Smooth muscle cell (in vitro differentiated cells): ENCODE measurements at regions not wholly inside any gene's neighbourhood (a gene's known extent, or its start where the extent isn't known, plus 50 kb on each side); places are given as distances from the start of the nearest gene placed in this dataset. TPM values are rescaled to one million over a fixed set of nuclear protein-coding genes. Genes with fewer than 3 reads are reported as not detected.
"Not testable (repeated sequence)": the region's sequence is repeated elsewhere in the genome, so short reads cannot be mapped to it uniquely, and the experiment has no call there.

Experiments used
- DNase-seq: peaks from one replicate; lab custom pipeline; 2025; ENCODE audit not compliant: unreplicated experiment; lab: John Stamatoyannopoulos, UW
- H2AFZ ChIP-seq: fragments of 200-600 bp; sonication (generic); 2 replicates; pipeline ENCODE4 v1.6.0; 2016; ENCODE audit warnings: antibody characterized with exemption, low read depth, mild to moderate bottlenecking
- H3F3A ChIP-seq: fragments of 200-600 bp; sonication (generic); 2 replicates; pipeline ENCODE4 v1.6.0; 2017; ENCODE audit warnings: antibody characterized with exemption, low read depth
- H3K27ac ChIP-seq: fragments of 200-600 bp; sonication (generic); 2 replicates; pipeline ENCODE4 v1.5.1; 2016; ENCODE audit warnings: low read depth, mild to moderate bottlenecking
- H3K27me3 ChIP-seq: fragments of 200-600 bp; sonication (generic); 2 replicates; pipeline ENCODE4 v1.6.1; 2016; ENCODE audit warnings: low read depth, mild to moderate bottlenecking
- H3K36me3 ChIP-seq: fragments of 200-600 bp; sonication (generic); 2 replicates; pipeline ENCODE4 v1.5.1; 2016; ENCODE audit warnings: low read depth
- H3K4me1 ChIP-seq: fragments of 200-600 bp; sonication (generic); 2 replicates; pipeline ENCODE4 v1.5.1; 2016; ENCODE audit warnings: low read depth
- H3K4me2 ChIP-seq: fragments of 200-600 bp; sonication (generic); 2 replicates; pipeline ENCODE4 v1.6.0; 2016; ENCODE audit warnings: mild to moderate bottlenecking
- H3K4me3 ChIP-seq: fragments of 200-600 bp; sonication (generic); 2 replicates; pipeline ENCODE4 v1.5.1; 2016; ENCODE audit warnings: mild to moderate bottlenecking
- H3K79me2 ChIP-seq: fragments of 200-600 bp; sonication (generic); 2 replicates; pipeline ENCODE4 v1.6.0; 2016; ENCODE audit warnings: low read depth, mild to moderate bottlenecking
- H3K9ac ChIP-seq: fragments of 200-600 bp; sonication (generic); 2 replicates; pipeline ENCODE4 v1.6.0; 2016; ENCODE audit warnings: low read depth
- H3K9me3 ChIP-seq: fragments of 200-600 bp; sonication (generic); replicated peaks from 2 replicates; pipeline ENCODE4 v1.5.1; 2016; ENCODE audit warnings: low read depth
- H4K20me1 ChIP-seq: fragments of 200-600 bp; sonication (generic); 2 replicates; pipeline ENCODE4 v1.6.0; 2016; ENCODE audit warnings: low read depth
- CTCF ChIP-seq: fragments of 200-600 bp; sonication (generic); IDR thresholded peaks from 2 replicates; pipeline ENCODE4 v1.5.1; 2017; ENCODE audit warnings: borderline replicate concordance, mild to moderate bottlenecking, antibody characterized with exemption; ENCODE audit not compliant: insufficient read depth, poor library complexity, severe bottlenecking
- WGBS: methylation state at CpG from one replicate; pipeline ENCODE4 v1.1.7; 2016; ENCODE audit warnings: low lambda C conversion rate; 5-methylcytosine and 5-hydroxymethylcytosine counted together
- small RNA-seq: library from RNA; depleted of rRNA; stranded (forward); fragments of <200 nt; gene quantifications from one replicate; pipeline ENCODE3, GENCODE V24; 2014

- Histone ChIP-seq H3K9me3 (peaks cover 11% of the 10 kb centered on the region), H4K20me1 (no peaks in the 10 kb centered on the region), H3K4me2 (no peak overlapping the region), H3K4me1 (no peaks in the 10 kb centered on the region), H2AFZ (no peak overlapping the region), H3K9ac (no peak overlapping the region), H3F3A (no peaks in the 10 kb centered on the region), H3K4me3 (no peak overlapping the region), H3K27me3 (no peaks in the 10 kb centered on the region), H3K36me3 (no peaks in the 10 kb centered on the region), H3K79me2 (no peaks in the 10 kb centered on the region), H3K27ac (no peak overlapping the region)
- WGBS = 90% methylated on average over 49 of the region's 53 CpGs
- DNase-seq = no peak
- no peak for TF ChIP-seq CTCF
Observed at GRCh38 chr15:19899021-19899824, 642.4 kb downstream of the GOLGA6L6 start.

- WGBS = 60% methylated on average over 1 of the region's 1 CpG
Observed at GRCh38 chr15:19888811-19889210, 652.8 kb downstream of the GOLGA6L6 start.

GRCh38 chr15:19844061-19844460 lies 697.5 kb downstream of the GOLGA6L6 start:
- not testable (repeated sequence) for H3K36me3 ChIP-seq, H3K27me3 ChIP-seq, DNase-seq, H2AFZ ChIP-seq, H3K27ac ChIP-seq, H3K4me2 ChIP-seq, H3K79me2 ChIP-seq, H4K20me1 ChIP-seq, H3K9ac ChIP-seq, H3K4me1 ChIP-seq, H3K9me3 ChIP-seq, H3F3A ChIP-seq, H3K4me3 ChIP-seq
- 79% methylated on average over 4 of the region's 4 CpGs for WGBS

More at GRCh38 chr15:19888811-19889210, 652.8 kb downstream of the GOLGA6L6 start:
- DNase-seq, H3K9ac ChIP-seq, H3K27me3 ChIP-seq, H3K4me3 ChIP-seq, H3K36me3 ChIP-seq, H3K79me2 ChIP-seq, H3K4me2 ChIP-seq, H3K9me3 ChIP-seq, H3K4me1 ChIP-seq, H4K20me1 ChIP-seq, H2AFZ ChIP-seq, H3K27ac ChIP-seq, H3F3A ChIP-seq: not testable (repeated sequence)

Small RNA genes in the stretch of these regions (small RNA-seq; reads per million reads assigned to genes)
- gene AC138701.2 (not detected), gene IGHD1OR15-1A (not detected), gene IGHD2OR15-2A (not detected), gene IGHD3OR15-3A (not detected), gene IGHD4OR15-4A (not detected), gene IGHD5OR15-5A (not detected), gene RN7SL584P (not detected), gene RNU6-978P (not detected)
